Mammary epithelial cell (primary cell): ENCODE measurements at regions not wholly inside any gene's neighbourhood (a gene's known extent, or its start where the extent isn't known, plus 50 kb on each side); places are given as distances from the start of the nearest gene placed in this dataset.

Experiments used
- CTCF ChIP-seq, 2 donors: IDR thresholded peaks in 1 of 2; conservative IDR thresholded peaks in 1 of 2; 2 replicates each; pipeline ENCODE4 v1.5.1; 2011 to 2012; ENCODE audit warnings: inconsistent platforms in 2 of 2, low read length in 2 of 2, mild to moderate bottlenecking in 2 of 2, control low read depth in 1 of 2, low read depth in 1 of 2; ENCODE audit not compliant: insufficient read depth in 1 of 2; ENCODE audit errors: extremely low read depth in 1 of 2
- EZH2 ChIP-seq: IDR thresholded peaks from 2 replicates; pipeline ENCODE4 v1.6.1; 2012; ENCODE audit warnings: low read length, inconsistent platforms, borderline replicate concordance

GRCh38 chr21:17671733-17672132 lies 59.0 kb upstream of the BTG3 start:
- TF ChIP-seq CTCF (conservative IDR thresholded peaks at IDR 0.05 in 1 of 2, IDR thresholded peaks at IDR 0.05 in 1 of 2; ENCODE audit: extremely low read depth in 1 of 2, insufficient read depth in 1 of 2, low read depth in 1 of 2, low read length in 2 of 2) (no peak), EZH2 (no peak)
